VCaP (cell line): ENCODE measurements at regions not wholly inside any gene's neighbourhood (a gene's known extent, or its start where the extent isn't known, plus 50 kb on each side); places are given as distances from the start of the nearest gene placed in this dataset.

Experiments used
- H3K27ac ChIP-seq: fragments of 450-650 bp; 2 replicates; pipeline ENCODE4 v1.5.1; 2017
- TF ChIP-seq, protein P1 (sequence below): fragments of 450-650 bp; conservative IDR thresholded peaks from 2 replicates; pipeline ENCODE4 v1.5.1; 2017; ENCODE audit warnings: mild to moderate bottlenecking, moderate library complexity

DNA sequence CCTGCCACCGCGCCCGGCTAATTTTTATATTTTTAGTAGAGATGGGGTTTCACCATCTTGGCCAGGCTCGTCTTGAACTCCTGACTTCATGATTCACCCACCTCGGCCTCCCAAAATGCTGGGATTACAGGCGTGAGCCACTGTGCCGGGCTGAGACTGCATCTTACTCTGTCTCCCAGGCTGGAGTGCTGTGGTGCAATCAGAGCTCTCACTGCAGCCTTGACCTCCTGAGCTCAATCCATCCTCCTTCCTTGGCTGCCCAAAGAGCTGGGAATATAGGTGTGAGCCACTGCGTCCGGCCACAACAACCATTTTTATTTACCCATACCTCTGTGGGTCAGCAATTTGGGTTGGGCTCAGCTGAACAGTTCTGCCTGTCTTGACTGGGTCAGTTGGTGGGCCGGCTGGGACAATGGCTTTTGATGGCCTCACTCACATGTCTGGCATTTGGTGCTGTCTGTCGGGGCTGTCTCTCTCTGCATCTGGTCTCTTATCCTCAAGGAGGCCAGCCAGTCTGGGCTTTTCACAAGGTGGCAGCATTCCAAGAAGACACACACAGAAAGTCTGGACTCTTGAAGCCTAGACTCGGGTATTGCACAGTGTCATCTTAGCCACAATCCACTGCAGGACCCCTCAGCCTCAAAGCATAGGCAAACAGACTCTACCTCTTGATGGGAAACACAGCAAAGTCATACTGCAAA, 116.8 kb upstream of the GATA6 start:
- TF ChIP-seq, protein P1, sequence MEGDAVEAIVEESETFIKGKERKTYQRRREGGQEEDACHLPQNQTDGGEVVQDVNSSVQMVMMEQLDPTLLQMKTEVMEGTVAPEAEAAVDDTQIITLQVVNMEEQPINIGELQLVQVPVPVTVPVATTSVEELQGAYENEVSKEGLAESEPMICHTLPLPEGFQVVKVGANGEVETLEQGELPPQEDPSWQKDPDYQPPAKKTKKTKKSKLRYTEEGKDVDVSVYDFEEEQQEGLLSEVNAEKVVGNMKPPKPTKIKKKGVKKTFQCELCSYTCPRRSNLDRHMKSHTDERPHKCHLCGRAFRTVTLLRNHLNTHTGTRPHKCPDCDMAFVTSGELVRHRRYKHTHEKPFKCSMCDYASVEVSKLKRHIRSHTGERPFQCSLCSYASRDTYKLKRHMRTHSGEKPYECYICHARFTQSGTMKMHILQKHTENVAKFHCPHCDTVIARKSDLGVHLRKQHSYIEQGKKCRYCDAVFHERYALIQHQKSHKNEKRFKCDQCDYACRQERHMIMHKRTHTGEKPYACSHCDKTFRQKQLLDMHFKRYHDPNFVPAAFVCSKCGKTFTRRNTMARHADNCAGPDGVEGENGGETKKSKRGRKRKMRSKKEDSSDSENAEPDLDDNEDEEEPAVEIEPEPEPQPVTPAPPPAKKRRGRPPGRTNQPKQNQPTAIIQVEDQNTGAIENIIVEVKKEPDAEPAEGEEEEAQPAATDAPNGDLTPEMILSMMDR, result no peak; the same call in 1 of the 2 replicates
- no peak overlapping the region for H3K27ac ChIP-seq

- no peak overlapping the region for H3K27ac ChIP-seq
Observed at GRCh38 chr18:22055466-22056238, 113.7 kb upstream of the GATA6 start.

GRCh38 chr18:22056950-22057349, 112.4 kb upstream of the GATA6 start:
- TF ChIP-seq, protein P1, result no peak
- H3K27ac ChIP-seq, result no peak overlapping the region

More at GRCh38 chr18:22055466-22056238, 113.7 kb upstream of the GATA6 start:
- TF ChIP-seq, protein P1, result no peak

- no peak overlapping the region for H3K27ac ChIP-seq
- TF ChIP-seq, protein P1, result no peak
Observed at GRCh38 chr18:22057908-22058527, 111.4 kb upstream of the GATA6 start.

DNA sequence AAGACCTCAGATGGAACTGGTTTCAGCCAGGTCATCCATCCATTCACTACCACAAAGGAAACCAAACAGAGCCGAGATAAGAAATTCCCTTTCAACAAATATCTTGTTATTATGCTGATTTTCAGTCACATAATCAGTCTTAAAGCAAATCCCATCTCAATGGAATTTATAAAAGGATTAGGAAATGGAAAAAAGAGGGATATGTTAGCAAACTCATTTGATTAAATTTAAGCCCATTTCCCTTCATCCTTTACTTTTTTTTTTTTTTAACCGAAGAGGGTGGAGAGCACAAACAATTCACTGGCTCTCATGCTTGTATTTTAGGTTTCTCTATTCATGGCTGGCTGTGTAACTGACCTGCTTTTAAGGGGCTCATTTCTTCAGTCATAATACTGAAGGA, 109.0 kb upstream of the GATA6 start:
- TF ChIP-seq, protein P1, result no peak
- no peak overlapping the region for H3K27ac ChIP-seq

DNA sequence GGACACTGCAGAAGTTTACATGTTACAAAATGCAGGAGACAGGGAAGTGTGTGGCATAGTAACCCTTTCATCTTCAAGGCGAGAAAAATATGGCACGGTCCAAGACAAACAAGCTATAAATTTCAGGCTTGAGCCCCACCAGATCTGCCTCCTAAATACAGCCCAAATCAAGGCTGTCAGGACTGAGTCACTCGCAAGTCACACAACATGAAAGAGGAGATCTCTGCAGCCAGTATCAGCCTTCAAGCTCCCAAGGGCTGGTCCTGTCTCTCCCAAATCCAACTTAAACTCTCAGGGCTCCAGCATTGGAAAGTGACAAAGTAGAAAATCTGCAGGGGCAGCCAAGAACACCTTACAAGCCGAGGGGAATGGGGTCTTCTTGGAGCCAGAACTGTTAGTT, 106.3 kb upstream of the GATA6 start:
- TF ChIP-seq, protein P1, result no peak
- H3K27ac ChIP-seq, result no peak overlapping the region

DNA sequence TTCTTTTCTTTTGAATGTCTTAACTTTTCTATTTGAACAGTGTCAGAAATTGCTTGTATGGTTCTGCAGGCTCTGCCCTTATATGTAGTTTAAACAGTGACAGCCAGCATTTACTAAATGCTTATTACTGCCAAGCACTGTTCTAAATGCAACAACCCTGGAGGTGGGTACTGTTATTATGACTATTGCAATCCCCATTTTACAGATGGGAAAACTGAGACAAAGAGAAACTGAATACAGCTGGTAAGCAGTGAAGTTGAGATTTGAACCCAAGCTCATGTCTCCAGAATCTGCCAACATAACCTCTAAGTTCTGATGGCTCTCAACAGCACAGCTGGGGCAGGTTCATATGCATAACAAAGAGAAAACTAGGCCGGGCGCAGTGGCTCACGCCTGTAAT, 105.7 kb upstream of the GATA6 start:
- H3K27ac ChIP-seq, result no peak overlapping the region
- TF ChIP-seq, protein P1, result no peak
